ENCODE measurements at regions not wholly inside any gene's neighbourhood (a gene's known extent, or its start where the extent isn't known, plus 50 kb on each side); places are given as distances from the start of the nearest gene placed in this dataset.

- TF ChIP-seq SIX5 (IDR thresholded peaks at IDR 0.05; ENCODE audit: low read depth, low read length) (no peak), RFX5 (IDR thresholded peaks at IDR 0.05; ENCODE audit: borderline replicate concordance, low read depth, low read length) (no peak), NRF1 (IDR thresholded peaks at IDR 0.05; ENCODE audit: low read depth, low read length) (no peak), SIN3A (conservative IDR thresholded peaks at IDR 0.05 in 1 of 2, IDR thresholded peaks at IDR 0.05 in 1 of 2; ENCODE audit: low read depth in 1 of 2, low read length in 2 of 2) (no peak), JUND (IDR thresholded peaks at IDR 0.05; ENCODE audit: low read length) (no peak), EZH2 (IDR thresholded peaks at IDR 0.05; ENCODE audit: low read depth, low read length, severe bottlenecking) (no peak), POLR2AphosphoS5 (IDR thresholded peaks at IDR 0.05; ENCODE audit: low read depth, low read length) (no peak), PHF8 (conservative IDR thresholded peaks at IDR 0.05; ENCODE audit: low read depth, low read length) (no peak), RAD21 (IDR thresholded peaks at IDR 0.05 in 1 of 2, conservative IDR thresholded peaks at IDR 0.05 in 1 of 2; ENCODE audit: low read depth in 2 of 2, low read length in 2 of 2) (no peak), RXRA (IDR thresholded peaks at IDR 0.05; ENCODE audit: insufficient read depth, low read depth, low read length) (no peak)
Observed at GRCh38 chr15:77854980-77855379, 222.3 kb upstream of the LINGO1 start.

All from H1 (cell line).